Astrocyte of the cerebellum (primary cell): ENCODE measurements at regions not wholly inside any gene's neighbourhood (a gene's known extent, or its start where the extent isn't known, plus 50 kb on each side); places are given as distances from the start of the nearest gene placed in this dataset.
A peak's percentile ranks its signal among the peaks of the same experiment; 100 is the strongest.

Source experiments
- DNase-seq: peaks from one replicate; pipeline ENCODE4 v3.0.0-alpha.2; 2011; ENCODE audit warnings: low read depth
- H3K4me3 ChIP-seq: 2 replicates; pipeline ENCODE4 v1.5.1; 2011; ENCODE audit warnings: mild to moderate bottlenecking, low read depth, low read length, moderate library complexity
- CTCF ChIP-seq: IDR thresholded peaks from 2 replicates; pipeline ENCODE4 v1.5.1; 2012; ENCODE audit warnings: low read length, low read depth, moderate library complexity, mild to moderate bottlenecking; ENCODE audit errors: missing control alignments
- in situ Hi-C: cut with HindIII; loops from 2 replicates; pipeline ENCODE4 v1.10.0; 2017; ENCODE audit warnings: low sequenced_read_pairs

GRCh38 chr6:44058617-44059358, 68.5 kb downstream of the MRPL14 start:
- no peak overlapping the region for H3K4me3 ChIP-seq
- TF ChIP-seq CTCF: no peak
- in situ Hi-C loops: no loop called here
- peak; percentile 94 for DNase-seq

GRCh38 chr6:44057931-44058616, 69.2 kb downstream of the MRPL14 start:
- H3K4me3 ChIP-seq: no peak overlapping the region
- no peak for TF ChIP-seq CTCF
- in situ Hi-C loops: no loop called here
- DNase-seq: no peak

GRCh38 chr6:44057238-44057930, 69.9 kb downstream of the MRPL14 start:
- TF ChIP-seq CTCF: no peak
- in situ Hi-C loops: no loop called here
- no peak for DNase-seq
- H3K4me3 ChIP-seq: no peak overlapping the region

GRCh38 chr6:44056392-44057237, 70.6 kb downstream of the MRPL14 start:
- in situ Hi-C loops: no loop called here
- DNase-seq: no peak
- TF ChIP-seq CTCF: no peak
- H3K4me3 ChIP-seq: no peak overlapping the region

- in situ Hi-C loops: no loop called here
- H3K4me3 ChIP-seq: no peak overlapping the region
- no peak for TF ChIP-seq CTCF
- DNase-seq: no peak
Measured at GRCh38 chr6:44054721-44055559, 72.3 kb downstream of the MRPL14 start.
